NCI-H2171 treated with DMSO at 0.1 percent for 48 hours (cell line): ENCODE measurements at regions not wholly inside any gene's neighbourhood (a gene's known extent, or its start where the extent isn't known, plus 50 kb on each side); places are given as distances from the start of the nearest gene placed in this dataset.

Experiments used
- DNase-seq: peaks from one replicate; lab custom pipeline; 2025; lab: John Stamatoyannopoulos, UW

DNA sequence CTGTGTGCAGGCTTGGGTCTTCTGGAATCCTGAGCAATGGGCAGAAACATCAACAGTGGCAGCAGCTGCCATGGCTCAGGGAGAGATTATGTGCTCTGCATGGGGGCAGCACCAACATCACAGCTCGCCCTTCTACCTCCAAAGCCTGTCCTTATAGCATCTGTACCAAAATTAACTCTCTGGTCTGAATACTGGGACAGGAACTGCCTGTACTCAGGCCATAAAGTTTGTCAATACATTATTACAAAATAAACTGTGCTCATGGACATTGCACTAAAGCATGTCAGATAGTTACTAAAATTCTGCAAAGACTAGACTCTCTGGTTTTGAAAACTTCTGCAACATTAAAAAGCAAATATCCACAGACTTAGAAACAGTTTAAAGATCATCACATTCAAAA, 91.6 kb downstream of the ZC3H11B start:
- DNase-seq = no peak

DNA sequence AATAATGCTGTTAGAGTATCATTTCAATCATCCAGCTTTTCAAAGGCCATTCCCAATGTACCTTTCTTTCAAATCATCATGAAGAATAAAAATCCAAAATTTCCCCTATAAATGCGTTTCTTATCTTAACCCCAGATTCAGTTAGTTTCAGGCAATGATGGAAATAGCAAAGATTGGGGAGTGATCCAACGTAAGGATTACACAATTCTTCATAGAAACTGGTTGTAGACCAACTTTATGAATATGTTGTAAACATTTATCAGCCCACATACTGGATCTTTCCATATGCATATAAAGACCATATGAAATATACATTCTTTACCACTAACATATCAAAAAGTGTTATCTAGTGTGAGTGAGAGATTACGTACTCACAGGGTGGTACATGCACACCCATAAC, 92.7 kb downstream of the ZC3H11B start:
- no peak for DNase-seq

DNA sequence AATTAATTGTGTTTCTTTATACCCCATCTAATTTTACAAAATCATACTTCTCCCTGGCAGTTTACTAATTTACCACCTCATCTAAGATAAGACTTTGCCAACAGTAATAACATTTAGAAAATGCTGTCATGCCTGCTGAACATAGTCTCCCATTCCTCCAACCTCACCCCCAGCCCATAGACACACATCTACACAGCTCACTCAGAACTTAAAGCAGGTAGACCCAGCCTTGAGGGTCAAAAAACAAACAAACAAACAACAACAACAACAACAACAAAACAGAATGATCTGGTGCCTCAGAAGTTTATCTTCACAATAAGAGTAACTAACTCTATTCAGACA, 94.0 kb downstream of the ZC3H11B start:
- DNase-seq = no peak

DNA sequence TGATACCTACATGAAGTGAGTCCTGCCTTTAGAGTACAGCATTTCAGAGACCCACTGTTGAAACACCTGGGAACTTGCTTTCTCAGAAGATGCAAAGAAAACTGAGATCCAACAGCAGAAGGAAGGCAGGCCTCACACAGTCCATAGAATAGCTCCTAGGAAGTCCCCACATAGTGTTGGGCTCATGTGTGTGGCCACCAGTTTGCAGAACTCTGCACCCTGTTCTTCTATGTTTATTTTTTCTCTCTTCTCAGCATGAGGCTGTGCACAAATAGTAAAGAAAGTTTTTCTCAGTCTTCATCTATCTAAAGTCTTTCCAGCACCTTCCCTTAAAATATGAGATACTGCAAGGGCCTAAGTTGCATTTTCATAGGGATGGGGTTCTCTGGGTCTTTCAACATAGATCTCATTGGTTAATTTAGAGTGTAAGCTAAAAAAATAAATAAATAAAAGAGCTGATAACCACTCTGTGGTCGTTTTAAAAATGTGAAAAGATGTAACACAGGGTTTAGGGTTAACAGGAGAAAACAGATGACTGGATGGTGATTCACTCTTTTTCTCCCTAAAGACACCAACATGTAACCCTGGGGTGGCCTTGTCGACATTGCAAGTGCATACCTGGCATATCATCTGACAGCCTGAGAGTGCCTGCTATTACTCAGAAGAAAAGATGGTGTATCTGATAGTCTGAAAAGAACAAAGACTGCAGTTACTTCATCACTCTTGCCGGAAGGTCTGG, 94.6 kb downstream of the ZC3H11B start:
- DNase-seq = no peak

DNA sequence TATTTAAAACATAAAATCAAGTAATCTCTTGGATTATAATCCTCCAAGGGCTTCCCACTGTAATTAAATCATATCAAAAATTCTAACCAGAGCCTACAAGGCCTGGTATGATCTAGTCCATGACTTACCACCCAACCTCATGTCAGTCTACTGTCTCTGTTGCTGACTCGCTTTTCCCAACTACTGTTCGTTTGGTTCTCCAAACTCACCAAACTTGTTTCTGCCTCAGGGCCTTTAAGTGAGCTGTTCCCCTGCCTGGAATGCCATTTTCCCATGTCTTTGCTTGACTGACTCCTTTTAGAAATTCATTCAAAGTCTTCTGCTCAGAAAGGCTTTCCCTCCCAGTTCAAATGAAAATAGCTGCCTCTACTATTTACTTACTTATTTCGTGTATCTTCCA, 95.9 kb downstream of the ZC3H11B start:
- no peak for DNase-seq

DNA sequence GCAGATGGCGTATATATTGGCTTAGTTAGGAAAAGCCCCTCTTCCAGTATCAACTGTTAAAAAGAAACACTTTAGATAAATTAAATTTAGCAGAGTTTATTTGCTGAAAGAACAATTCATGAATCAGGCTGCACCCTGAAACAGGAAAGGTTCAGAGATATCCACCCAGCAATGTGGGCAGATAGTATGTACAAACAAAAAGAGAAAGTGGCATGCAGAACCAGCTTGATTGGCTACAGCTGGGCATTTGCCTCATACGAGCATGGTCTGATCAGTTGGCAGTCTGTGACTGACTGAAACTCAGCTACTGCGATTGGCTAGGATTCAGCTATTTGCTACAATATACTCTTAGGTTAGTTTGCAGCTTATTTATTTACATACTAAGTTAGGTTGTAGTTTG, 98.2 kb downstream of the ZC3H11B start:
- DNase-seq = no peak

GRCh38 chr1:219507437-219507836, 105.5 kb downstream of the ZC3H11B start:
- no peak for DNase-seq

GRCh38 chr1:219506936-219507335, 106.0 kb downstream of the ZC3H11B start:
- DNase-seq = no peak

DNA sequence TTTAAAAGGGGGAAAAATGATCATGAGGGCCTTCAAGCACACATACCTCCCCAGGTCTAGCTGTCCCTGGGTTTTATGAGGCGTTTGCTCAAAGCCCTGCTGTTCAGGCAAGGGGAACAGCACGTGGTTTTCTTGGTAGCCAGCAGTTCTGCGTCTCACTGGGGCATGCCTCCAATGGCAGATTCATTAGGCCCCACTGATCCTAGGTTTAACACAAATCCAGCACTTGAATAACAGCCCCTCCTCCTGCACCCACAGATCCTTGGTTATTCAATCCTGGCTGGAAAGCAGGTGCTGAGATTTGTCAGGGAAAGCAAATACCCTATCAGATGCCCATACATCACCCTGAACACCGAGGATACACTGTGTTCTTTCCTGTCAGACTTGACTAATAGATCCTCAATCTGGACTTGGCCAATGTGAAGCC, 106.4 kb downstream of the ZC3H11B start:
- DNase-seq = peak; percentile 11

GRCh38 chr1:219505886-219506285, 107.0 kb downstream of the ZC3H11B start:
- DNase-seq = no peak

- no peak for DNase-seq
Measured at GRCh38 chr1:219503604-219504003, 109.3 kb downstream of the ZC3H11B start.

DNA sequence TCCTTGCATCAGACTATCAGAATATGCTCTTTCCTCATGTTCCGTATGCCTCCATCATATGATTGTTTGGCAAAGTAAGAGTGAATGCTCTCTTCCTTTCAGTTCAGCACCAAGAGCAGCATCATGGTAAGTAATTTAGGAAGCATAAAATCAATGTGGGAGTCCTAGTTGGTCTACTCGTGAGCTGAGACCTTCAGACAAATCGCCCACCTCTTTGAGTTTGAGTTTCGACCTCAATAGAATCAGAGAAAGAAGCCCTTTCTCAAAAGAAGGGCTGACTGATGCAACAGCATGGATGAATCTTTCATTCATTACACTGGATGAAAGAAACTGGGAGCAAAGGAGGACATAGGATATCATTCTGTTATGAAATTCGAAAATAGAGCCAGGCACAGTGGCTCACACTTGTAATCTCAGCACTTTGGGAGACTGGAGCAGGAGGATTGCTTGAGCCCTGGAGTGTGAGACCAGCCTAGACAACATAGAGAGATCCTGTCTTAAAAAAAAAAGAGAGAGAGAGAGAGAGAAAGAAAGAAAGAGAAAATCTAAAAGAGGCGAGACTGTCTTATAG, 112.5 kb downstream of the ZC3H11B start:
- DNase-seq = no peak

- DNase-seq = no peak
Measured at GRCh38 chr1:219498666-219499065, 114.2 kb downstream of the ZC3H11B start.

DNA sequence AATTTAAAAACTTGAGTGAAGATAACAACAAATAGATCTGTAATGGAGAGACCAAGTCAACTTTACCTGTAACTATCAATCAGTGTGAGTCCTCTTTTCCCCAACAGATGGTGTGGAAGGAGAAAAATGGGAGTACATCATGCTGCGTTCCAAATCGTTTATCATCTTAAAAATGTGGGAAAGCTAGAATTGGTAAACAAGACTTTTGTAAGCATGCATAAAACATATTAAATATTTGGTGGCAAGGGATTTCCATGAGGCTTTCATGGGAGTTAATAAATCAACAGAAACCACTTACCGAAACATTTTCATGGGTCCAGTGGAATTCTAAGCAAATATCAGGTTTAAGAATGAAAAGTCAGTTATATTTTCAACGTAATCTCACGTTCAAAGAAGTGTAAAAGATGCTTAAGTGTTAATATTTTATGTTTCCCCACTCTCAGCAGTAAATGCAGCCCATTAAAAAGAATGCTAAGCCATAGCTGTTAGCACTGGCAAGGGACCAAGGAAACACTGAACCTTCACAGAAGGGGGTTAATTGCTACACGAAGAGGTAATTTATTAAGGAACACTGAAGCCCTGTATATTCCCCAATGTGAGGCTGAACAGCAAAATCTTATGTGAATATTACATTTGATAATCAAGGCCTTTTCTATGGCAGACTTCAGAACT, 117.0 kb downstream of the ZC3H11B start:
- DNase-seq = no peak

DNA sequence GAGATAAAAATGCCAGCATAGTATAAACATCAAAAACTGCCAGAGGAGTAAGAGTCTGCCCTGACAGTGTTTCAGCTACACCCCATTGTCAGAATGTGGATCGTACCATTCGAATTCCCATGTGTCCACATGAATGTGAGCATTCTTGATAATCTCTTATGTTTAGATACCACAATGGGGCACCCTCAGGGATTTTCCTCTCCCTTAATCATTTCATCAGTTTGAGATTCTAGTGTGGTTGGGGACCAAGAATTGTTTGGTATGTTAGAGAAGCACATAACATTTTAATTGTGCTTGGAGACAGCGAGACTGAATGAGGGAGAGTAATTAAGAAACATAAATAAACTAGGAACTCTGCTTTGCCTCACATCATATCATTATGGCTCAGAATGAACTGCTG, 120.2 kb downstream of the ZC3H11B start:
- DNase-seq = no peak

DNA sequence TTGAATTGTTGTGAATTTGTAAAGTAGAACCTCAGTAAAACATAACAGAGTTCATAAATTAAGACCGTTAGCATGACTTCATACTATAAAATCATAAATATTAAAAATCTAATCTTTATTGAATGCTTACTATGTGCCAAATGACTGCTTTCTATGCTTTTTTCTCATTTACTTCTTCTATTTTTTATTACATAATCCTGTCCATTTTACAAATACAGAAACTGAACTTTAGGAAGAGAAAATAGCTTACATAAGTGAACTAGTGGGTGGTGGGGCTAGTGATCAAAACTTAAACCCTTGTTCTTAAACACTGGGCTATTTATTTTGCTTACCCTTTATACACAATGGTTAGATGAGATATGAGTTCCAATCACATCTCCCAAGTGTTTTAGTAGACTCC, 122.3 kb downstream of the ZC3H11B start:
- DNase-seq = no peak

DNA sequence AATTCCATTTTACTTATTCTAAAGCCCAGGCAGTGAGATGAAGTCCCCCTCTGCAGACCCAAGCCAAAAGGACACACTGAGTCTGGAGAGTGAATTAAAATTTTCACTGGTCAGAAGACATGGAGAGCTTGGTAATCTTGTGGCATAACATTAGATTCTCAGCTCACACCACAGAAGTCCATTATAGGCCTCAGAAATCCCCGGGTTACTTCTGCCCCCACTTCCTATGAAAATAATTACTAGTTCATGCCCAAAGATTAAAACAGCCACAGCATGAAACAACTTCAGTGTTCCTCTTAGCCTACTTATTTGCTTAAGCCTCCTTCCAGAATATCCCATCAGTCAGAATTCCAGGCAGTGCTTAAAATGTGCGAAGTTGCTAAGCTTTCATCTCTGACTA, 123.3 kb downstream of the ZC3H11B start:
- DNase-seq = no peak

DNA sequence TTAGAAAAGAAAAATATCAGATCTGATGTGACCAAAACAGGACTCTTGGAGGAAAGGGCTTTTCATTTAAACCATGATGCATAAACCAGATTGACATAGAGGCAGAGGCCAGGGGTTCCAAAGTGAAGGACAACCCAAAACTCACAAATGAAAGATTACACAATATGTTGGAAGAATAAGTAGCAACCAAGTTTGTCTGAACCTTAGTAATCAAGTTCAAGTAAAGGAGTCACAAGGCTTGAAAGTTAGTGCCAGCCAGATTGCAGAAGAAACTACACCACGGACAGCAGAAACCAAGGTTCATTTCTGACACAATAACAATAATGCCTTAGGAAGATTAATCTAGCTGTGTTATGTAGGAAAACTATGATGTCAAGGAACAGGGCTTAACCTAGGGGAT, 124.6 kb downstream of the ZC3H11B start:
- DNase-seq = no peak

- DNase-seq = no peak
Measured at GRCh38 chr1:219483530-219483929, 129.4 kb downstream of the ZC3H11B start.

DNA sequence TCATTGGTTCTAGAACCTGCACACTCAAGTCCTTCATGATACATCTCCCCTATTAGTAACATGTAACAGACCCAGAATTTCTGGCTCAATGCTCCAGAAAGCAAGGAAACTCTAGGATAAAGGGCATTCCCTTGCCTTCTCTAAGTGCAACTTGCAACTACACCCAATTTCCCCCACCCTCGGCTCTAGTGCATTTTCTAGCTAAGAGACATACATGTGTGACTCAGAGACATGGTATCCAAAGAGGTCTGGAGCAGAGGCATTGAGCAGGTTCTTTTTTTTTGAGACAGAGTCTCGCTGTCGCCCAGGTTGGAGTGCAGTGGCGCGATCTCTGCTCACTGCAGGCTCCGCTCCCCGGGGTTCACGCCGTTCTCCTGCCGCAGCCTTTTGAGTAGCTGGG, 132.9 kb downstream of the ZC3H11B start:
- no peak for DNase-seq

GRCh38 chr1:219478811-219479210, 134.1 kb downstream of the ZC3H11B start:
- DNase-seq = no peak

DNA sequence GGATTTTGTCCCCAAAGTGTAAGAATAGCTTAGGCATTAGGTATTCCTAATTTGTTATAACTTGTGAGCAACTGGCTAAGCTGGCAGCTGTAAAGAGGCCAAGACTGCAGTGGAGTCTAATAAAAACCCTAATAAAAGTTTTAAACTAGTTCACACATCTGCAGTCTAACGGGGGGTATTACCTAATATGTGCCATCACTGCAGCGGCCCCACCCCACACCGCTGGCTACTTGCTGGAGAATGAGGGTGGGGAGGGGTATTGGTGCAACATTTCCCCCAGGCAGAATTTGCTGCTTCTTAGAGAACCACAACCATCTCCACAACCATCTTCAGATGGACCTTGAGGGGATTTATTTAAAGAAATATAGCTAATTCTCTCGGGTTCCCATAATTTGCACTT, 135.0 kb downstream of the ZC3H11B start:
- DNase-seq = no peak

DNA sequence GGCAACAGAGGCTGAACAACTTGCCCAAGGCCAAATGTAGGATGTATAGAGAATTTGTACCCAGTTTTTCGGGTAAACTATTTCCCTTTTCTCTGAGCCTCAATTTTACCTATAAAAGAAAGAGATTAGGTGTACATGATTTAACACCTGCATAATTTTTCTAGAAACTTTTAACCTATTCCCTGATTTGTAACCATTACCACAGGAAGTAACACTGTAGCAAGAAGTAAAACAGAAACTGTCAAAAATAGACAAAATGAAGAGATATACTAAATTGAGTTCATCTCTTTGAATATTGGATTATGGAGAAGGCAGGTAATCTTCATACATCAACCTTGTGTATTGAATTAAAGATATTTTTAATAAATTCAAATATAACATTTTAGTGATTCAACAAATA, 136.2 kb downstream of the ZC3H11B start:
- DNase-seq = no peak

- DNase-seq = no peak
Measured at GRCh38 chr1:219476116-219476515, 136.8 kb downstream of the ZC3H11B start.
